ENCODE measurements at regions not wholly inside any gene's neighbourhood (a gene's known extent, or its start where the extent isn't known, plus 50 kb on each side); places are given as distances from the start of the nearest gene placed in this dataset.

DNA sequence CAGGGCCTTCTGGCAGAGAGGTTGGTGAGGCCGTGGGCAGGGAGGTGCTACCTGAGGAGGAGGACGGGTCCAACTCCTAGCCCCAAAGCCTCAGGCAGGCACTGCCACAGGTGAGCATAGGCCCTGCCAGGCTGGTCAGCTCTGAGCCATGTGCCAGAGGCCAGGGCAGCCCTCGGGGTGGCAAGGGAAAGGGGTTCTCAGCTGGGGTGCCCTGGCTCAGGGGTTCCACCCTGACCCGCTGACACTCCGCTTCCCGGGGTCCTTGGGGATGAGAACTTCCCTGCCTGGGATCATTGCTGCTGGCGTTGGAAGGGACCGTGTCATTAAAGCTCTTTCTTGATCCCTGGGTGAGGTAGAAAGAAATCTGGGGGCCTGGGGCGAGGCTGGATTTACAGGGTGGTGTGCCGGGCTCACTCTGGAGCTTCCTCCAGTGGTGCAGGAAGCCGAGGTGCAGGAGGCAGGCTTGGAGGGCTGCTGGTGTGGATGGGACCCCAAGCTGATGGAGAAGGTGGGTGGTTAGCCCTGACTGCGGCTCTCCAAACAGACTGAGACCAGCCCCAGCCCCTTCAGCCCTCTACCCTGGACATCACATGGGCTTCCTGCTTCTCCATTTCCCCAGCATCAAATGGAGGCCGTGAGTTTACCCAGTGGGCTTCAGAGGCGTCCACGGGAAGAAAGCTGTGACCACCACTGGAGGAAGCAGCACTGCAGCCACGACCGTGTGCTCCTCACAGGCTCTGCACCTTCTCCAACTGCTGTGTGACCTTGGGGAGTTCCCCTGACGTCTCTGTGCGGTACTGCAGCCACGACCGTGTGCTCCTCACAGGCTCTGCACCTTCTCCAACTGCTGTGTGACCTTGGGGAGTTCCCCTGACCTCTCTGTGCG is 295.2 kb downstream of the NDUFA10 start (continued):
- TF ChIP-seq, protein P1, sequence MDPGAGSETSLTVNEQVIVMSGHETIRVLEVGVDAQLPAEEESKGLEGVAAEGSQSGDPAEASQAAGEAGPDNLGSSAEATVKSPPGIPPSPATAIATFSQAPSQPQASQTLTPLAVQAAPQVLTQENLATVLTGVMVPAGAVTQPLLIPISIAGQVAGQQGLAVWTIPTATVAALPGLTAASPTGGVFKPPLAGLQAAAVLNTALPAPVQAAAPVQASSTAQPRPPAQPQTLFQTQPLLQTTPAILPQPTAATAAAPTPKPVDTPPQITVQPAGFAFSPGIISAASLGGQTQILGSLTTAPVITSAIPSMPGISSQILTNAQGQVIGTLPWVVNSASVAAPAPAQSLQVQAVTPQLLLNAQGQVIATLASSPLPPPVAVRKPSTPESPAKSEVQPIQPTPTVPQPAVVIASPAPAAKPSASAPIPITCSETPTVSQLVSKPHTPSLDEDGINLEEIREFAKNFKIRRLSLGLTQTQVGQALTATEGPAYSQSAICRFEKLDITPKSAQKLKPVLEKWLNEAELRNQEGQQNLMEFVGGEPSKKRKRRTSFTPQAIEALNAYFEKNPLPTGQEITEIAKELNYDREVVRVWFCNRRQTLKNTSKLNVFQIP (CRISPR knock-in tag; IDR thresholded peaks at IDR 0.05; ENCODE audit: borderline replicate concordance, low read depth) = no peak
- no peak for TF ChIP-seq ESRRG (CRISPR knock-in tag; IDR thresholded peaks at IDR 0.05)

DNA sequence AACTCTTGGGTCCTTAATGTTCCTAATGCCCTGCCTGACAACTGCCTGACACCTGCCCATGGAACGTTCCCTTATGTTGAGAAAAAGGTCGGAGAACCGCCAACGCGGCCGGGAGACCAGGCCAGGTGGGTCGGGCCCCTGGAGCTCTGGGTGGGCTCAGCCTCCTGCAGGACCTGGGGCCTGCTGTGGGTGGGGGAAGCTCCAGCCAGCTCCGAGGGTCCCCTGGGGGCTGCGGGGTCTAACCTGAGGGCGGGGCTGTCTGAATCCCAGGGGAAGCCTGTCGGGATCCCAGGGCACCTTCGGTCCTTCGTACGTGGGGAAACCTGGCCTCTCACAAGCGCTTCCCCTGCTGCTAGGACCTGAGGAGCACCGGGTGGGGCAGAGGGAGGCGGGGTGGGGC is 296.0 kb downstream of the NDUFA10 start:
- no peak for TF ChIP-seq ISL1 (CRISPR knock-in tag; IDR thresholded peaks at IDR 0.05)
- TF ChIP-seq ZNF565 (CRISPR knock-in tag; conservative IDR thresholded peaks at IDR 0.05; ENCODE audit: low read depth) = no peak
- TF ChIP-seq, protein P2, sequence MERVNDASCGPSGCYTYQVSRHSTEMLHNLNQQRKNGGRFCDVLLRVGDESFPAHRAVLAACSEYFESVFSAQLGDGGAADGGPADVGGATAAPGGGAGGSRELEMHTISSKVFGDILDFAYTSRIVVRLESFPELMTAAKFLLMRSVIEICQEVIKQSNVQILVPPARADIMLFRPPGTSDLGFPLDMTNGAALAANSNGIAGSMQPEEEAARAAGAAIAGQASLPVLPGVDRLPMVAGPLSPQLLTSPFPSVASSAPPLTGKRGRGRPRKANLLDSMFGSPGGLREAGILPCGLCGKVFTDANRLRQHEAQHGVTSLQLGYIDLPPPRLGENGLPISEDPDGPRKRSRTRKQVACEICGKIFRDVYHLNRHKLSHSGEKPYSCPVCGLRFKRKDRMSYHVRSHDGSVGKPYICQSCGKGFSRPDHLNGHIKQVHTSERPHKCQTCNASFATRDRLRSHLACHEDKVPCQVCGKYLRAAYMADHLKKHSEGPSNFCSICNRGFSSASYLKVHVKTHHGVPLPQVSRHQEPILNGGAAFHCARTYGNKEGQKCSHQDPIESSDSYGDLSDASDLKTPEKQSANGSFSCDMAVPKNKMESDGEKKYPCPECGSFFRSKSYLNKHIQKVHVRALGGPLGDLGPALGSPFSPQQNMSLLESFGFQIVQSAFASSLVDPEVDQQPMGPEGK (CRISPR knock-in tag; IDR thresholded peaks at IDR 0.05; ENCODE audit: borderline replicate concordance) = no peak
- no peak for TF ChIP-seq ARNTL (CRISPR knock-in tag; IDR thresholded peaks at IDR 0.05; ENCODE audit: borderline replicate concordance, low read depth)
- no peak for TF ChIP-seq ZNF70 (CRISPR knock-in tag; IDR thresholded peaks at IDR 0.05)
- no peak for TF ChIP-seq RARB (CRISPR knock-in tag; IDR thresholded peaks at IDR 0.05)
- TF ChIP-seq OSR1 (CRISPR knock-in tag; IDR thresholded peaks at IDR 0.05) = no peak
- no peak for TF ChIP-seq TCF4 (CRISPR knock-in tag; IDR thresholded peaks at IDR 0.05; ENCODE audit: borderline replicate concordance)
- TF ChIP-seq ESRRG (CRISPR knock-in tag; IDR thresholded peaks at IDR 0.05) = no peak
- TF ChIP-seq GLIS3 (CRISPR knock-in tag; IDR thresholded peaks at IDR 0.05) = no peak
- no peak for TF ChIP-seq ZNF8 (CRISPR knock-in tag; IDR thresholded peaks at IDR 0.05)
- ATAC-seq = no peak

GRCh38 chr2:239728751-239729150 is 296.4 kb downstream of the NDUFA10 start:
- ATAC-seq = no peak
- TF ChIP-seq ZC3H10 (CRISPR knock-in tag; IDR thresholded peaks at IDR 0.05) (no peak), RARB (CRISPR knock-in tag; IDR thresholded peaks at IDR 0.05) (no peak), ISL1 (CRISPR knock-in tag; IDR thresholded peaks at IDR 0.05) (no peak), GLIS3 (CRISPR knock-in tag; IDR thresholded peaks at IDR 0.05) (no peak), SNAI2 (CRISPR knock-in tag; IDR thresholded peaks at IDR 0.05) (no peak)
- TF ChIP-seq, protein P1 (CRISPR knock-in tag; IDR thresholded peaks at IDR 0.05; ENCODE audit: borderline replicate concordance, low read depth) = no peak
- TF ChIP-seq, protein P3, sequence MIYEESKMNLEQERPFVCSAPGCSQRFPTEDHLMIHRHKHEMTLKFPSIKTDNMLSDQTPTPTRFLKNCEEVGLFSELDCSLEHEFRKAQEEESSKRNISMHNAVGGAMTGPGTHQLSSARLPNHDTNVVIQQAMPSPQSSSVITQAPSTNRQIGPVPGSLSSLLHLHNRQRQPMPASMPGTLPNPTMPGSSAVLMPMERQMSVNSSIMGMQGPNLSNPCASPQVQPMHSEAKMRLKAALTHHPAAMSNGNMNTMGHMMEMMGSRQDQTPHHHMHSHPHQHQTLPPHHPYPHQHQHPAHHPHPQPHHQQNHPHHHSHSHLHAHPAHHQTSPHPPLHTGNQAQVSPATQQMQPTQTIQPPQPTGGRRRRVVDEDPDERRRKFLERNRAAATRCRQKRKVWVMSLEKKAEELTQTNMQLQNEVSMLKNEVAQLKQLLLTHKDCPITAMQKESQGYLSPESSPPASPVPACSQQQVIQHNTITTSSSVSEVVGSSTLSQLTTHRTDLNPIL (CRISPR knock-in tag; IDR thresholded peaks at IDR 0.05; ENCODE audit: low read depth) = no peak

GRCh38 chr2:239727776-239728600 is 297.2 kb downstream of the NDUFA10 start:
- no peak for ATAC-seq

More at GRCh38 chr2:239727776-239728600, 297.2 kb downstream of the NDUFA10 start:
- TF ChIP-seq ZNF70 (CRISPR knock-in tag; IDR thresholded peaks at IDR 0.05) (no peak), CSDC2 (CRISPR knock-in tag; IDR thresholded peaks at IDR 0.05) (no peak), PPARA (CRISPR knock-in tag; IDR thresholded peaks at IDR 0.05; ENCODE audit: borderline replicate concordance) (no peak), CSRNP3 (CRISPR knock-in tag; IDR thresholded peaks at IDR 0.05) (no peak), ESRRG (CRISPR knock-in tag; IDR thresholded peaks at IDR 0.05) (no peak), BACH2 (CRISPR knock-in tag; IDR thresholded peaks at IDR 0.05; ENCODE audit: borderline replicate concordance) (no peak), TOX (CRISPR knock-in tag; IDR thresholded peaks at IDR 0.05; ENCODE audit: borderline replicate concordance) (no peak), ISL1 (CRISPR knock-in tag; IDR thresholded peaks at IDR 0.05) (no peak), SNAI2 (CRISPR knock-in tag; IDR thresholded peaks at IDR 0.05) (no peak), RARB (CRISPR knock-in tag; IDR thresholded peaks at IDR 0.05) (no peak)
- TF ChIP-seq, protein P3 (CRISPR knock-in tag; IDR thresholded peaks at IDR 0.05; ENCODE audit: low read depth) = no peak
